Trophoblast cell (in vitro differentiated cells and primary cell): ENCODE measurements at regions not wholly inside any gene's neighbourhood (a gene's known extent, or its start where the extent isn't known, plus 50 kb on each side); places are given as distances from the start of the nearest gene placed in this dataset.

ENCODE experiments used
- DNase-seq, 2 donors: peaks; one replicate each; pipeline ENCODE4 v3.0.0-alpha.2; 2016
- H2AFZ ChIP-seq: 2 replicates; pipeline ENCODE4 v1.6.1; 2013; ENCODE audit warnings: low read length, moderate library complexity, mild to moderate bottlenecking; ENCODE audit not compliant: insufficient read depth, poor library complexity
- H2AK5ac ChIP-seq: 2 replicates; pipeline ENCODE4 v1.6.1; 2013; ENCODE audit warnings: mild to moderate bottlenecking, low read length
- H2BK120ac ChIP-seq: 2 replicates; pipeline ENCODE4 v1.6.1; 2013; ENCODE audit warnings: low read length, mild to moderate bottlenecking, moderate library complexity; ENCODE audit not compliant: insufficient read depth, poor library complexity
- H2BK12ac ChIP-seq: 2 replicates; pipeline ENCODE4 v1.6.1; 2013; ENCODE audit warnings: mild to moderate bottlenecking, low read length, moderate library complexity
- H2BK5ac ChIP-seq: 2 replicates; pipeline ENCODE4 v1.6.1; 2013; ENCODE audit warnings: low read length, low read depth, moderate library complexity, mild to moderate bottlenecking; ENCODE audit not compliant: poor library complexity
- H3K14ac ChIP-seq: 2 replicates; pipeline ENCODE4 v1.6.1; 2013; ENCODE audit warnings: mild to moderate bottlenecking, low read length
- H3K18ac ChIP-seq: 2 replicates; pipeline ENCODE4 v1.6.1; 2013; ENCODE audit warnings: mild to moderate bottlenecking, low read length
- H3K23ac ChIP-seq: 2 replicates; pipeline ENCODE4 v1.6.1; 2013; ENCODE audit warnings: low read length
- H3K27ac ChIP-seq: 2 replicates; pipeline ENCODE4 v1.5.1; 2013; ENCODE audit warnings: low read depth, mild to moderate bottlenecking, inconsistent platforms, low read length, moderate library complexity
- H3K27me3 ChIP-seq: 2 replicates; pipeline ENCODE4 v1.6.1; 2013; ENCODE audit warnings: inconsistent platforms, mild to moderate bottlenecking, low read length, moderate library complexity; ENCODE audit not compliant: insufficient read depth
- H3K36me3 ChIP-seq, 2 experiments: 1 replicate in 1 of 2; 2 replicates in 1 of 2; pipeline ENCODE4 v1.6.1; 2013; ENCODE audit warnings: low read length in 2 of 2, mild to moderate bottlenecking in 2 of 2, moderate library complexity in 1 of 2; ENCODE audit not compliant: insufficient read depth in 2 of 2, control insufficient read depth in 1 of 2
- H3K4ac ChIP-seq: 2 replicates; pipeline ENCODE4 v1.6.1; 2013; ENCODE audit warnings: low read depth, mild to moderate bottlenecking, low read length, moderate library complexity
- H3K4me1 ChIP-seq, 2 experiments: 1 replicate in 1 of 2; 2 replicates in 1 of 2; pipeline ENCODE4 v1.6.1; 2013; ENCODE audit warnings: low read length in 2 of 2, mild to moderate bottlenecking in 2 of 2, moderate library complexity in 1 of 2; ENCODE audit not compliant: insufficient read depth in 2 of 2, control insufficient read depth in 1 of 2
- H3K4me2 ChIP-seq: 2 replicates; pipeline ENCODE4 v1.6.1; 2013; ENCODE audit warnings: inconsistent platforms, mild to moderate bottlenecking, low read length, moderate library complexity
- H3K4me3 ChIP-seq: 2 replicates; pipeline ENCODE4 v1.5.1; 2013; ENCODE audit warnings: mild to moderate bottlenecking, low read depth, low read length, inconsistent platforms
- H3K79me1 ChIP-seq: one replicate; pipeline ENCODE4 v1.6.1; 2013; ENCODE audit warnings: low read length
- H3K79me2 ChIP-seq: 2 replicates; pipeline ENCODE4 v1.6.1; 2013; ENCODE audit warnings: low read length, mild to moderate bottlenecking; ENCODE audit not compliant: control insufficient read depth, insufficient read depth, poor library complexity
- H3K9ac ChIP-seq: 2 replicates; pipeline ENCODE4 v1.6.1; 2013; ENCODE audit warnings: mild to moderate bottlenecking, low read length
- H3K9me3 ChIP-seq: 2 replicates; pipeline ENCODE4 v1.6.1; 2013; ENCODE audit warnings: low read depth, mild to moderate bottlenecking, control low read depth, inconsistent platforms, low read length; ENCODE audit not compliant: insufficient read depth
- H4K12ac ChIP-seq: 2 replicates; pipeline ENCODE4 v1.6.1; 2013; ENCODE audit warnings: low read depth, mild to moderate bottlenecking, low read length, moderate library complexity
- H4K8ac ChIP-seq: 2 replicates; pipeline ENCODE4 v1.6.1; 2013; ENCODE audit warnings: low read depth, mild to moderate bottlenecking, low read length, moderate library complexity
- H4K91ac ChIP-seq: one replicate; pipeline ENCODE4 v1.6.1; 2013; ENCODE audit warnings: low read depth, mild to moderate bottlenecking, low read length, moderate library complexity
- WGBS: extraction: QIAGEN DNeasy Blood & Tissue Kit; methylation state at CpG from one replicate; pipeline ENCODE4 v1.1.7; 2013; ENCODE audit warnings: missing lambda C conversion rate; ENCODE audit not compliant: insufficient read length, insufficient coverage; ENCODE audit errors: extremely low coverage; 5-methylcytosine and 5-hydroxymethylcytosine counted together

DNA sequence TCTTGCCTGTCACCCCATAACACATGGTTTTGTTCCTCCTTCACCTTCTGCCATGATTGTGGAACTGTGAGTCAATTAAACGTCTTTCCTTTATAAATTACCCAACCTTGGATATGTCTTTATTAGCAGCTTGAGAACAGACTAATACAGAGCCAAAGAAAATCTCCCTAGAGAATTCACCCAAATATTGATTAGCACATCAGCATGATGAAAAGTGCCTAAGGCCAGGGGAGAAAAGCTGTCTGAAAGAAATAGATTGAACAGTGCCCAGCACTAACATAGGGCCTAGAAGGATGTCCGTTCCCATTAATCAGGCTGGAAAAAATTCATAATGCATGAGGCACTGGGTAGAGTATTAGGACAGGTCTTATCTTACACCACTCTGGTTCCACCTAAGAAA is 111.9 kb upstream of the CALN1 start:
- H3K18ac ChIP-seq = no peak overlapping the region
- H2BK12ac ChIP-seq = no peak overlapping the region
- H2BK5ac ChIP-seq = no peak overlapping the region
- no peak overlapping the region for H3K14ac ChIP-seq
- no peak overlapping the region for H3K23ac ChIP-seq
- no peak overlapping the region for H4K12ac ChIP-seq
- no peak overlapping the region for H2AFZ ChIP-seq
- H3K4me2 ChIP-seq = no peak overlapping the region
- WGBS = no CpG with 5 or more reads among the region's 2 CpGs
- no peaks in the 10 kb centered on the region for H3K27me3 ChIP-seq
- H3K79me2 ChIP-seq = no peaks in the 10 kb centered on the region
- H3K4ac ChIP-seq = no peak overlapping the region
- no peak overlapping the region for H3K9ac ChIP-seq
- H2AK5ac ChIP-seq = no peak overlapping the region
- H3K79me1 ChIP-seq = no peaks in the 10 kb centered on the region
- H4K8ac ChIP-seq = no peak overlapping the region
- no peaks in the 10 kb centered on the region for H3K9me3 ChIP-seq
- no peak overlapping the region for H3K4me3 ChIP-seq
- H3K27ac ChIP-seq = no peak overlapping the region
- H2BK120ac ChIP-seq = no peak overlapping the region
- no peak for DNase-seq
- H3K4me1 ChIP-seq = no peaks in the 10 kb centered on the region
- H3K36me3 ChIP-seq = no peaks in the 10 kb centered on the region
- H4K91ac ChIP-seq = no peak overlapping the region

DNA sequence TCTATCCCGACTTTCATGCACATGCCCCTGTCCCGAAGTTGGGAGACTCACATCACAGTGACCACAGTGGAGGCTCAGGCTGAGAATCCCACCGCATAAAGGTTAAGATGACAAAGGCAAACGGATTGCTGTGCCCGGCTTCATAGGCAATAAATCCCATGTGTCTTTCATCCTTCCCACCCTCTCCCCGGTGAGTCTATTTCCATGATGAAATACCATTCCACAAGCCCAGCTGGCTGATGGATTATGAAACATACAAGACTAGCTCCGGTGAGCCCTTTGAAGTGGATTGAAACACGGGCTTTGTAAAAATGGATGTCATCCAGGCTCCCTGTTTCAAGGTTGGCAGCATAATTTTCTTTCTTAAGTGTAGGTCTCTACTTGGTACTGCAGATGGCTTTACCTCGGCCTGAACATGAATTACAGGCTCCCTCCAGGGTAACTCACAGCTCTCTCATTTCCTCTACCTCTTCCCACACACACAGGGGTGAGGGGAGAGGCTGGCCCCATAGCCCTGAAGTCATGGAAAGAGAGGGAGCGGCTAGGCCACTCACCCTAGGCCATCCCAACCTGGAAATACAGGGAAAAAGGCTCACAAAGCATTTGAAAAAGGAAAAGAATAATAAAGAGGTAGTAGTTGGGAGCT is 92.0 kb upstream of the CALN1 start:
- no peak overlapping the region for H4K91ac ChIP-seq
- no peak overlapping the region for H2BK12ac ChIP-seq
- H2AK5ac ChIP-seq = no peak overlapping the region
- no peak overlapping the region for H2BK5ac ChIP-seq
- H3K4me2 ChIP-seq = no peak overlapping the region
- no peaks in the 10 kb centered on the region for H3K79me1 ChIP-seq
- no peak overlapping the region for H4K12ac ChIP-seq
- no peak overlapping the region for H3K23ac ChIP-seq
- H3K9me3 ChIP-seq = no peaks in the 10 kb centered on the region
- no peak overlapping the region for H3K14ac ChIP-seq
- no CpG with 5 or more reads among the region's 10 CpGs for WGBS
- H3K4ac ChIP-seq = no peak overlapping the region
- no peaks in the 10 kb centered on the region for H3K79me2 ChIP-seq
- H3K27ac ChIP-seq = no peak overlapping the region
- no peak overlapping the region for H4K8ac ChIP-seq
- H3K18ac ChIP-seq = no peak overlapping the region
- no peaks in the 10 kb centered on the region for H3K4me1 ChIP-seq
- no peaks in the 10 kb centered on the region for H3K27me3 ChIP-seq
- H3K9ac ChIP-seq = no peak overlapping the region
- no peak overlapping the region for H2AFZ ChIP-seq
- no peaks in the 10 kb centered on the region for H3K36me3 ChIP-seq
- no peak overlapping the region for H3K4me3 ChIP-seq
- DNase-seq = peak in 1 of 2 donors; percentile 49
- H2BK120ac ChIP-seq = no peak overlapping the region

DNA sequence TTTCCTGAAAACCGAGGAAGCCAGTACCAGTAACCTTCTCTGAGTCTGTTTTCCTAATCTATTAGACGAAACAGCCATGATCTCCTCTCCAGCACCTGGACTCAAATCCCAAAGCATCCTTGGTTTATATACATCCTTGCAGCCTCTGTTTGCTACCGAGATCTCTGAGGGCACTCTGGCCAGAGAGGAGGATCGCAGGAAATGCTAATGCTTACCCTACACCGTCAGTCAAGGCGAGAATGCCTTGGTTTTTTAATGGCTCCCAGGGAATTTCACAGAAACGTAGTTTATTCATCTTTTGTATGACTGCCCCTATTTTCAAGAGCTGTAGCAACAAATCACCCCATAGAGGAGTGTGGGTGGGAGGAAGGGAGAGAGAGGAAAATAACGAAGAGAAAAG is 91.5 kb upstream of the CALN1 start:
- Histone ChIP-seq H2AK5ac (no peak overlapping the region), H3K27ac (no peak overlapping the region), H3K79me2 (no peaks in the 10 kb centered on the region), H3K18ac (no peak overlapping the region), H3K14ac (no peak overlapping the region), H2BK12ac (no peak overlapping the region), H3K4me2 (no peak overlapping the region), H3K23ac (no peak overlapping the region), H3K9ac (no peak overlapping the region), H4K12ac (no peak overlapping the region), H2AFZ (no peak overlapping the region), H4K8ac (no peak overlapping the region), H3K27me3 (no peaks in the 10 kb centered on the region), H3K4ac (no peak overlapping the region), H3K4me1 (no peaks in the 10 kb centered on the region), H4K91ac (no peak overlapping the region), H2BK5ac (no peak overlapping the region), H3K36me3 (no peaks in the 10 kb centered on the region), H3K9me3 (no peaks in the 10 kb centered on the region), H2BK120ac (no peak overlapping the region), H3K4me3 (no peak overlapping the region), H3K79me1 (no peaks in the 10 kb centered on the region)
- DNase-seq = no peak
- no CpG with 5 or more reads among the region's 8 CpGs for WGBS

DNA sequence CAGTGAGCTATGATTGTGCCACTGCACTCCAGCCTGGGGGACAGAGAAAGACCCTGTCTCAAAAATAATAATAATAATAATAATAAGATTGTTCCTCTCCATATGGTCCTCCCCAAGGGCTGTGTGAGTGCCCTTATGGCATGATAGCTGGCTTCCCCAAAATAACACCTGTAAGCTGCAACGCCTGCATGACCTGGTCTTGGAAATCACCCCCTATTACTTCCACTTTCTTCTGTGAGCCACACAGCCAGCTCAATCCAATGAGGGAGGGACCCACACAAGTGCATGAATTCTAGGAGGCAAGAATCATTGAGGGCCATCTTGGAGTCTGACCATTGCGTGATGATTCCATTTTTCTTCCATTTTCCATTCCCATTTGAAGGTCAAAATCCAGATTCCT is 82.7 kb upstream of the CALN1 start:
- H3K27ac ChIP-seq = no peak overlapping the region
- no peak overlapping the region for H3K14ac ChIP-seq
- no peak overlapping the region for H2BK5ac ChIP-seq
- no peaks in the 10 kb centered on the region for H3K9me3 ChIP-seq
- H3K36me3 ChIP-seq = no peaks in the 10 kb centered on the region
- H3K18ac ChIP-seq = no peak overlapping the region
- no peaks in the 10 kb centered on the region for H3K4me1 ChIP-seq
- no peak for DNase-seq
- H2AFZ ChIP-seq = no peak overlapping the region
- no peak overlapping the region for H2AK5ac ChIP-seq
- H3K9ac ChIP-seq = no peak overlapping the region
- no peak overlapping the region for H4K12ac ChIP-seq
- no peak overlapping the region for H3K4ac ChIP-seq
- no peaks in the 10 kb centered on the region for H3K27me3 ChIP-seq
- H2BK120ac ChIP-seq = no peak overlapping the region
- no peak overlapping the region for H3K4me2 ChIP-seq
- no peaks in the 10 kb centered on the region for H3K79me2 ChIP-seq
- H2BK12ac ChIP-seq = no peak overlapping the region
- no peaks in the 10 kb centered on the region for H3K79me1 ChIP-seq
- no peak overlapping the region for H4K8ac ChIP-seq
- no peak overlapping the region for H4K91ac ChIP-seq
- WGBS = no CpG with 5 or more reads among the region's 2 CpGs
- no peak overlapping the region for H3K23ac ChIP-seq
- no peak overlapping the region for H3K4me3 ChIP-seq
